ENCODE measurements at regions not wholly inside any gene's neighbourhood (a gene's known extent, or its start where the extent isn't known, plus 50 kb on each side); places are given as distances from the start of the nearest gene placed in this dataset. TPM values are rescaled to one million over a fixed set of nuclear protein-coding genes. Genes with fewer than 3 reads are reported as not detected.

DNA sequence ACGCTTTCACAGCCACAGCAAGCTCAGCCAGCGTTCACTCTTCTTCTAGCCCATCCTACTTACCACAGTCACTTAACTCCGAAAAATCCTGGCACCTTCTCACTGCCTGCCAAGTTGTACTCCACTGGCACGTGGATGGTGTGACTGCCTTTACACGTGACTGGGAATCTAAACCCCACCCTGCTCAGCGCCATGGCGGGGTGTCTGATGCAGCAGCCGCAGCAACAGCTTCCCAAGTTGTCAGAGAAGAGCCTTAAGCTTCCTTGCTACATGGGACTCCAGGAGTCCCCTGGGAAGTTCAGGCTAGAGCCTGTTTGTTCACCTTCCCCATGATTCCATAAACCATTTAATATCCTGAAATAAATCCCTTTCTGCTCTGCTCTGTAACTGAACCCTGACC, 61.9 kb upstream of the FOXC1 start:
- no peak for DNase-seq (ENCODE audit: low spot score)

DNA sequence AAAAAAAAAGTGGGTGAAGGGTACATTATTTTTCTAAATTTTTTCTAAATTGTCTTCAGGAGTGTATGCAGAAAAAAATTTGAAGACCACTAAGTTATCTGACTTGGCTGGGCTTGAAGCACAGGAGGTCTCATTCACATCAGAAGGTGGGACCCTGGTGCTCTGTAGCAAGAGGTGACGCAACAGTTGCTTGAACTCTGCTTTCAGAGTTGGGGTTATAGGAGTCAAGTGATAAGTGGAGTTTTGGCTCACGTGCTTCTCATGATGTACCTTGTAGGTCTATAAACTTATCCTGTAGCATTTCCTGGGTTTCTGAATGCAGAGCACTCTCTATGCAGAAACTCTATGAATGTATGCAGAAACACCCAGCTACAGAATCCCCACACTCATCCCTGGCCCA, 58.5 kb upstream of the FOXC1 start:
- DNase-seq (ENCODE audit: low spot score) = no peak

DNA sequence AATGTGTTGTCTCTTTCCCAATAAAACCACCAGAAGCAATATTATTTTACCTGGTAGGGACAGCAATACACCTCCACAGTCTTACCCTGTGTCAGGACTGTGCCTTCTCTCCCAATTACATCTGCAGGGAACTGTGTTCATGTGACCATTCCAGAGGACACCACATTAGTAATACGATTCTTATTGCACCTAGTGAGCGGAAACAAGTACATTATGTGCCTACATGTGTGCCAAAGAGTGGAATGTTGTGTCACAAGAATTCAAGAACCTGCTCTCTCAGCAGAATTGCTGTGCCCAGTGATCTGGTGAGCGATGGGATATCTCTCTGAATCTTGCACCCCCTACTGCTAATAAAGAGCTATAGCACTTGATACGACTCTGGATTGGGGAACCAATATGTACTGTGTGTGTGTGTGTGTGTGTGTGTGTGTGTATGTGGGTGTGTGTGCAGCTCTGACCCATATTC, 57.4 kb upstream of the FOXC1 start:
- peak; percentile 42 for DNase-seq (ENCODE audit: low spot score)

DNA sequence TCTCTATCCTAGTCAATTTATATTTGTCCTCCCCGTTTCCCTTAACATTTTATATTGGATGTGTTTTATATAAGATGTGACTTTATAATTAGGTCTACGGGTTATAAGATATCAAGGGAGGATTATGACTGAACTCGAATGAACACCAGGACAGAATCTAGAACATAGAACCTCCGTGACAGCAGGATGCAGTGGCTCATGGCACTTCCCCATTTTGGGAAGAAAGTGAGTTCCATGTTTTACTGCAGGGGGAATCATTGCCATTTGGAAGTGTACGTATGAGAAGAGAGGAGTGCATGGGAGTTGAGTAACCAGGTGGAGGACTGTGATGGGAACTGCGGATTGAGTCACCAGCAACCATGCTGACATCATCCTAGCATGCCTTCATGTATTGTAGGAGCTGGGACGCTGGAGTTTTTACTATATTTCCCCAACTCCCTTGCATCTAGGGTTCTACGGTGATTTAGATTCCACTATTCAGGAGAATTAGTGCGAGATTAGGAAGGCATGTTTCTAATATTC, 56.1 kb upstream of the FOXC1 start:
- DNase-seq (ENCODE audit: low spot score) = no peak

DNA sequence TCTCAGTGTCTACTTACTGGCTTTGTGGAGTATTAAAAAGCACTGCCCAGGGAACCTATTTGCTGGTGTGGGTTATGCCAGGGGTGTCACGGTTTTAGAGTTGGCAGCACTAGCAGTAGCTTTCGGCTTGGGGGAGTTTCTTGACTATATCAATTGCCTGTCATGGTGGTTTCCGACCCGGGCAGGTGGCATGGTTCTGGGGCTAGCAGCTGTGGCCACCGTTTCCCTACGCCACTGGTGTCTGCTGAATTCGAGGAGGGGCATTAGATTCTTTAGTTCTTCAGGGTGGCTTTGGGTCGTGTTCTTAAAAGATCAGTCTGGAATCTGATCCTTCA, 55.6 kb upstream of the FOXC1 start:
- DNase-seq (ENCODE audit: low spot score) = no peak

DNA sequence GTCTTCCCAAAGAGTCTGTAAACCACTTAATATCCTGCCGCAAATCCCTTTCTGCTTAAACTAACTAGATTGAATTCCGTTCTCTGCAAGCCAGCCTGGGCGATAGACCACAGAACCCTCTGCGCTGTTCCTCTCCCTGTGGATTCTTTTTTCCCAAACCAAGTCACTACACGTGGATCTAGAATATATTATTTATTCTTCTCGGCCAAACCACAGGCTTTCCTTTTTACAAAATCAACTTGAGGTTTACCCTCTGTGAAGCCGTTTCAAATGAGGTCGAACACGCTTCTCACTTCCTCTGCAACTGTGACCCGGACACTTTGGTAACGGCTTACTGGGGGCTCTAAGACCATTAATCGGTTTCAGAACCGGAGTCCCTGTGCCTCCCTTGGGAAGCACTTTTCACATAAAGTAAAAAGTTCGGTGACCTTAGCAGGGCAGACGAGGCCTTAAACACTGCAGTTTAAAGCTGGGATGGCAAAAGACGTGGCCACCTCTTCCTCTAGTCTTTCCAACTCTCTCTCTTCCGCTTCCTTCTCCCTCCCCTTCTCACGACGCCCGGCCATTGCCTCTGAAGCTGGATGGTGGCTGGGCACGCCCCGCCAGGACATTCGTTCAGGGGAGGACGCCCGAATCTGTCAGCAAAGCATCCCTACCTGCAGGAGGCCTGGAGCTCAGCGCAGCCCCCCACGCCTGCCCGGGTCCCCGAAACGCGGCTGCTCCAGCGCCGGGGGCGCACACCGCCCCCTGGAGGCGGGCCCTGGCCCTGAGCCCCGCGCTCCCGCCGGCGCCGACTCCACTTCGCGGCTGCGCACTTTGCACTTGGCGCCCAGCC, 55.0 kb upstream of the FOXC1 start:
- DNase-seq (ENCODE audit: low spot score) = no peak

DNA sequence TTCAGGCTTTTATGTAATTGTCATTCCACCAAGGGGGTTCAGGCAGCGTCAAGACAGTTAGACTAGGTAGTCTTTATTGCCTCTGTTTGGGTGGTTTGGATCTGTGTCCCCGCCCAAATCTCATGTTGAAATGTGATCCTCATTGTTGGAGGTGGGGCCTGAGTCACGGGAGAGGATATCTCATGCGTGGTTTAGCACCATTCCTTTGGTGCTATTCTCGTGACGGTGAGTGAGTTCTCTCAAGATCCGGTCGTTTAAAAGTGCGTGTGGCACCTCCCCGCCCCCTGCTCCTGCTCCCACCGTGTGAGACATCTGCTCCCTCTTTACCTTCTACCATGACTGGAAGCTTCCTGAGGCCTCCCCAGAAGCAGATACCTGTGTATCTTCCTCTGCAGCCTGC, 51.3 kb upstream of the FOXC1 start:
- no peak for DNase-seq (ENCODE audit: low spot score)

Small RNA genes in the stretch of these regions (small RNA-seq; reads per million reads assigned to genes)
- gene RN7SL352P = not detected
